Stimulated activated CD4-positive, alpha-beta T cell treated with anti-CD3 and anti-CD28 coated beads, Interleukin-1b, Interleukin-23, amount 100 ng/mL, for 24 hours (primary cell): ENCODE measurements at regions not wholly inside any gene's neighbourhood (a gene's known extent, or its start where the extent isn't known, plus 50 kb on each side); places are given as distances from the start of the nearest gene placed in this dataset.

Experiments used
- DNase-seq, 4 experiments: peaks; one replicate each; pipeline ENCODE4 v3.0.0-alpha.2; 2020; ENCODE audit warnings: low read depth in 4 of 4, low spot score in 1 of 4

- DNase-seq, result no peak
Measured at GRCh38 chr6:140857739-140858380, 1274.9 kb upstream of the GJE1 start.

GRCh38 chr6:140855520-140855919, 1277.2 kb upstream of the GJE1 start:
- DNase-seq, result no peak

- DNase-seq, result no peak
Measured at GRCh38 chr6:140854318-140854717, 1278.4 kb upstream of the GJE1 start.

- no peak for DNase-seq
Measured at GRCh38 chr6:140850438-140850837, 1282.3 kb upstream of the GJE1 start.

GRCh38 chr6:140849456-140849855, 1283.3 kb upstream of the GJE1 start:
- no peak for DNase-seq

GRCh38 chr6:140847262-140847645, 1285.5 kb upstream of the GJE1 start:
- no peak for DNase-seq

- DNase-seq, result no peak
Measured at GRCh38 chr6:140846503-140847261, 1286.0 kb upstream of the GJE1 start.

GRCh38 chr6:140845701-140846100, 1287.0 kb upstream of the GJE1 start:
- DNase-seq, result no peak

GRCh38 chr6:140844167-140844566, 1288.6 kb upstream of the GJE1 start:
- no peak for DNase-seq

- no peak for DNase-seq
Measured at GRCh38 chr6:140833408-140833807, 1299.3 kb upstream of the GJE1 start.

- DNase-seq, result no peak
Measured at GRCh38 chr6:140830666-140831065, 1302.1 kb upstream of the GJE1 start.

GRCh38 chr6:140828856-140829255, 1303.9 kb upstream of the GJE1 start:
- DNase-seq, result no peak

- no peak for DNase-seq
Measured at GRCh38 chr6:140827593-140827992, 1305.1 kb upstream of the GJE1 start.

- no peak for DNase-seq
Measured at GRCh38 chr6:140825731-140826130, 1307.0 kb upstream of the GJE1 start.

- no peak for DNase-seq
Measured at GRCh38 chr6:140824595-140824994, 1308.1 kb upstream of the GJE1 start.

GRCh38 chr6:140821196-140821595, 1311.5 kb upstream of the GJE1 start:
- no peak for DNase-seq

- DNase-seq, result no peak
Measured at GRCh38 chr6:140817176-140817575, 1315.5 kb upstream of the GJE1 start.

GRCh38 chr6:140816681-140817080, 1316.0 kb upstream of the GJE1 start:
- DNase-seq, result no peak

- no peak for DNase-seq
Measured at GRCh38 chr6:140812636-140813035, 1320.1 kb upstream of the GJE1 start.

GRCh38 chr6:140811642-140812041, 1321.1 kb upstream of the GJE1 start:
- DNase-seq, result no peak

GRCh38 chr6:140809694-140810101, 1323.0 kb upstream of the GJE1 start:
- no peak for DNase-seq

- no peak for DNase-seq
Measured at GRCh38 chr6:140806431-140806830, 1326.3 kb upstream of the GJE1 start.

- DNase-seq, result no peak
Measured at GRCh38 chr6:140794544-140794943, 1338.2 kb upstream of the GJE1 start.
